Fibroblast of lung (primary cell): ENCODE measurements at regions not wholly inside any gene's neighbourhood (a gene's known extent, or its start where the extent isn't known, plus 50 kb on each side); places are given as distances from the start of the nearest gene placed in this dataset.
A peak's percentile ranks its signal among the peaks of the same experiment; 100 is the strongest.

Experiments
- DNase-seq, 2 donors: peaks; one replicate each; pipeline versions ENCODE4 v3.0.0 to v3.0.0-alpha.2; 2010; ENCODE audit warnings: low read depth in 2 of 2
- H2AFZ ChIP-seq: 2 replicates; pipeline ENCODE4 v1.5.1; 2012; ENCODE audit warnings: low read length, control low read depth, inconsistent platforms
- H3K27ac ChIP-seq: 2 replicates; pipeline ENCODE4 v1.5.1; 2011; ENCODE audit warnings: low read length, control low read depth; ENCODE audit not compliant: insufficient read depth
- H3K27me3 ChIP-seq: 2 replicates; pipeline ENCODE4 v1.5.1; 2011; ENCODE audit warnings: mild to moderate bottlenecking, low read length; ENCODE audit not compliant: control insufficient read depth, insufficient read depth
- H3K36me3 ChIP-seq: 2 replicates; pipeline ENCODE4 v1.5.1; 2011; ENCODE audit warnings: low read length; ENCODE audit not compliant: control insufficient read depth, insufficient read depth
- H3K4me1 ChIP-seq: 2 replicates; pipeline ENCODE4 v1.5.1; 2011; ENCODE audit warnings: low read length; ENCODE audit not compliant: control insufficient read depth, insufficient read depth; ENCODE audit errors: extremely low read depth
- H3K4me2 ChIP-seq: 2 replicates; pipeline ENCODE4 v1.5.1; 2011; ENCODE audit warnings: low read length, control low read depth; ENCODE audit not compliant: insufficient read depth; ENCODE audit errors: extremely low read depth
- H3K4me3 ChIP-seq, 4 experiments: fragments of 200-600 bp in 1 of 4; sonication (generic) in 1 of 4; replicated peaks in 1 of 4; 2 replicates each; pipeline ENCODE4 v1.5.1; 2011 to 2016; ENCODE audit warnings: low read length in 4 of 4, low read depth in 3 of 4, mild to moderate bottlenecking in 3 of 4, control low read depth in 2 of 4, inconsistent platforms in 1 of 4, mixed read lengths in 1 of 4; ENCODE audit not compliant: insufficient read depth in 1 of 4; ENCODE audit errors: control extremely low read depth in 1 of 4
- H3K79me2 ChIP-seq: 2 replicates; pipeline ENCODE4 v1.5.1; 2012; ENCODE audit warnings: mild to moderate bottlenecking, low read length, inconsistent platforms; ENCODE audit not compliant: control insufficient read depth, insufficient read depth
- H3K9ac ChIP-seq: 2 replicates; pipeline ENCODE4 v1.5.1; 2011; ENCODE audit warnings: mild to moderate bottlenecking, low read length, control low read depth; ENCODE audit not compliant: insufficient read depth
- H3K9me3 ChIP-seq: 2 replicates; pipeline ENCODE4 v1.5.1; 2012; ENCODE audit warnings: low read depth, low read length; ENCODE audit not compliant: control insufficient read depth, insufficient read depth
- H4K20me1 ChIP-seq: 2 replicates; pipeline ENCODE4 v1.5.1; 2011; ENCODE audit warnings: low read length; ENCODE audit not compliant: control insufficient read depth, insufficient read depth; ENCODE audit errors: extremely low read depth
- CTCF ChIP-seq, 2 donors: IDR thresholded peaks in 1 of 2; conservative IDR thresholded peaks in 1 of 2; 1 replicate in 1 of 2; 2 replicates in 1 of 2; pipeline ENCODE4 v1.5.1; 2011 to 2012; ENCODE audit warnings: low read length in 2 of 2, control low read depth in 1 of 2, inconsistent platforms in 1 of 2, low read depth in 1 of 2, mild to moderate bottlenecking in 1 of 2
- EZH2 ChIP-seq: IDR thresholded peaks from 2 replicates; pipeline ENCODE4 v1.5.1; 2012; ENCODE audit warnings: low read length, control low read depth, mild to moderate bottlenecking; ENCODE audit errors: missing control alignments

GRCh38 chr18:6610466-6610865 lies 119.0 kb upstream of the ARHGAP28 start:
- Histone ChIP-seq H3K27me3 (no peaks in the 10 kb centered on the region), H3K9me3 (no peaks in the 10 kb centered on the region), H3K36me3 (no peaks in the 10 kb centered on the region), H2AFZ (no peak overlapping the region), H3K4me1 (no peaks in the 10 kb centered on the region), H3K27ac (no peak overlapping the region), H3K4me2 (no peak overlapping the region), H4K20me1 (no peaks in the 10 kb centered on the region), H3K9ac (no peak overlapping the region), H3K79me2 (no peaks in the 10 kb centered on the region), H3K4me3 (no peak overlapping the region)
- peak in 1 of 2 donors; percentile 43 for DNase-seq
- no peak for TF ChIP-seq CTCF (conservative IDR thresholded peaks at IDR 0.05 in 1 of 2, IDR thresholded peaks at IDR 0.05 in 1 of 2; ENCODE audit: low read depth in 1 of 2, low read length in 2 of 2)
- TF ChIP-seq EZH2: no peak

- no peaks in the 10 kb centered on the region for H3K36me3 ChIP-seq
- H3K4me1 ChIP-seq: no peaks in the 10 kb centered on the region
- no peak overlapping the region for H2AFZ ChIP-seq
- H3K79me2 ChIP-seq: no peaks in the 10 kb centered on the region
- TF ChIP-seq CTCF (conservative IDR thresholded peaks at IDR 0.05 in 1 of 2, IDR thresholded peaks at IDR 0.05 in 1 of 2; ENCODE audit: low read depth in 1 of 2, low read length in 2 of 2): no peak
- TF ChIP-seq EZH2: no peak
- H4K20me1 ChIP-seq: no peaks in the 10 kb centered on the region
- H3K9ac ChIP-seq: no peak overlapping the region
- no peak for DNase-seq
- no peak overlapping the region for H3K4me3 ChIP-seq
- no peaks in the 10 kb centered on the region for H3K27me3 ChIP-seq
- no peak overlapping the region for H3K4me2 ChIP-seq
- H3K9me3 ChIP-seq: no peaks in the 10 kb centered on the region
- H3K27ac ChIP-seq: no peak overlapping the region
These were observed 115.9 kb upstream of the ARHGAP28 start for GRCh38 chr18:6613581-6613980.

DNA sequence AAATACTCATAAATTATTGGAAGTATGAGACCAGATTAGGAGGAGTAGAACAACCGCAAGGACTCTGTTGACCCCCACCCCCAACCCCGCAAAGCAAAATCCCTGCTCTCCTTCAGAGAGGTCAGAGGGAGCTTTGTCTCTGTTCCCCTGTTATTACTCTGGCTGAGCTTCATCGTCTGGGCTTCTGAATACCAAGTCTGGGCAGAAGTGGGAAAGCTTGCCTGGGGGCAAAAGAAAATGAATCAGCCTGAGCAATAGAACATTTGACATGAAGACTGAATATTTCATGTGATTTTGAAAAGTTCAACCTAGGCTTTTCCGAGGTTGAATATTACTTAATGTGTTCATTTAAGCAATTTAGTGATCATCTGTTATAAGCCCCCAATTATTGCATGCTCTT lies 114.6 kb upstream of the ARHGAP28 start:
- Histone ChIP-seq H3K4me3 (no peak overlapping the region), H3K27ac (no peak overlapping the region), H4K20me1 (no peaks in the 10 kb centered on the region), H2AFZ (no peak overlapping the region), H3K4me2 (no peak overlapping the region), H3K9ac (no peak overlapping the region), H3K79me2 (no peaks in the 10 kb centered on the region), H3K4me1 (no peaks in the 10 kb centered on the region), H3K36me3 (no peaks in the 10 kb centered on the region), H3K27me3 (no peaks in the 10 kb centered on the region), H3K9me3 (no peaks in the 10 kb centered on the region)
- TF ChIP-seq CTCF (conservative IDR thresholded peaks at IDR 0.05 in 1 of 2, IDR thresholded peaks at IDR 0.05 in 1 of 2; ENCODE audit: low read depth in 1 of 2, low read length in 2 of 2): no peak
- TF ChIP-seq EZH2: no peak
- DNase-seq: no peak
